ENCODE measurements at regions not wholly inside any gene's neighbourhood (a gene's known extent, or its start where the extent isn't known, plus 50 kb on each side); places are given as distances from the start of the nearest gene placed in this dataset.

DNA sequence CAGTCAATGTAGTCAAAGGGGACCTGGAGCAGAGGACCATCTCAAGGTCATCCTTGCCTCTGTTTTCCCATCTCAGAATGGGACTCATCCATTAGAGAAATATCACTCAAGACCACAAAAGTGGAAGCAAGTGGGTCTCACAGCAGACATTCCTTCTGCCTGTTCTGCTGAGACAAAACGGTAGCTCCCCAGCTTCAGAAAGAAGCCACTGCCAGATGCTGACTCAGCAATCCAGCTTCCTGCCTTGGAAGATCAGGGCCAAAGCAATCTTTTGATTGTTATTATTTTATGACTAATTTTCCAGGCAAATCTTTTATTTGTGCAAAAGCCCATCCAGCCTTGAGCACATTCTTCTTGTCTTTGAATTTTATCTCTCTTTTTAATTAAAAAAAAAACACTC, 86.8 kb downstream of the CCT6B start:
- DNase-seq (ENCODE audit: low spot score), result no peak

- DNase-seq (ENCODE audit: low spot score), result no peak
Measured at GRCh38 chr17:34872640-34873039, 88.6 kb downstream of the CCT6B start.

DNA sequence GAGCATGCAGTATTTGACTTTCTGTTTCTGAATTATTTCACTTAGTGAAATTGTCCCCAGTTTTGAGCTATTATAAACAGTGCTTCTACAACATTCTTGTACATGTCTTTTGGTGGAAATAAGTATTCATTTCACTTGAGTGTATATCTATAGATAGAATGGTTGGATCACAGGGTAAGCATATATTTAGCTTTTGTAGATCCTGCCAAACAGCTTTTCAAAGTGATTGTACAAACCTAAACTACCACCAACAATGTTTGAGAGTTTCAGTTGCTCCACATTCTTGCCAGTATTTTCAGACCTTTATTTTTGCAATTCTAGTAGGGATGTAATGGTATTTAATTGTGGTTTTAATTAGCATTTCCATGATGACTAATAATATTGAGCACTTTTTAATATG, 91.6 kb downstream of the CCT6B start:
- no peak for DNase-seq (ENCODE audit: low spot score)

DNA sequence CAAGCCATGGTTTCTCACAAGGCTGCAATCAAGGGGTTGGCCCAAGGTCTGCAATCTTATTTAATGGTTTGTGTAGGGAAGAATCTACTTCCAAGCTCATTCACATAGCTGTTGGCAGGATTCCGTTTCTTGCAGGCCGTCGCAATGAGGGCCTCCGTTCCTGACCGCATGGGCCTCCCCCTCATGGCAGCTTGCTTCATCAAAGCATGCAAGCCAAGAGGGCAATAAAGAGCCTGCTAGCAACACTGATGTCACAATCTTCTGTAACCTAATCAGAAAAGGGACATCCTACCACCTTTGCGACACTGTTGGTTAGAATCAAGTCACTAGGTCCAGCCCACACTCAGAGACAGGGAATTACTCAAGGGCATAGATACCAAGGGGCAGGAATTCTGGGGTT, 95.5 kb downstream of the CCT6B start:
- no peak for DNase-seq (ENCODE audit: low spot score)

GRCh38 chr17:34862384-34862783, 98.9 kb downstream of the CCT6B start:
- DNase-seq (ENCODE audit: low spot score), result no peak

- DNase-seq (ENCODE audit: low spot score), result no peak
Measured at GRCh38 chr17:34861864-34862263, 99.4 kb downstream of the CCT6B start.

DNA sequence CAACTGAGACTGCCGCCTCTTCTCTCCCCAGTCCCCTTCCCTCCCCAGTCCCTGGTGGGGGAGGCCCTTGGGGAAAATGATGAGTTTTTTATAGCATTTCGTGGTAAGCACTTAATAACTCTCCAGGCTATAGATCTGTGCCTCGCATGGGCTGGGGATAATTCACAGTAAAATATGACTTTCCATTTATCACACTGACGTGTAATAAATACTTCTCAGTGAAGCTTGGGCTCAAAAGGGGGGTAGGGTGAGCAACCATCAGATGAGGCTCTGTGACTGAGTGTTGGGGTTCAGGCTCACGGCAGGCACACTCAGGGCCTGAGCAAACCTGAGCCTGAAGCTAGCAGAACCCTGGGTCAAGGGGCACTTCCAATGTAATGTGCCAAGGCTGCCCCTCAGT, 101.6 kb downstream of the CCT6B start:
- DNase-seq (ENCODE audit: low spot score), result no peak

- DNase-seq (ENCODE audit: low spot score), result no peak
Measured at GRCh38 chr17:34858591-34859565, 102.4 kb downstream of the CCT6B start.

DNA sequence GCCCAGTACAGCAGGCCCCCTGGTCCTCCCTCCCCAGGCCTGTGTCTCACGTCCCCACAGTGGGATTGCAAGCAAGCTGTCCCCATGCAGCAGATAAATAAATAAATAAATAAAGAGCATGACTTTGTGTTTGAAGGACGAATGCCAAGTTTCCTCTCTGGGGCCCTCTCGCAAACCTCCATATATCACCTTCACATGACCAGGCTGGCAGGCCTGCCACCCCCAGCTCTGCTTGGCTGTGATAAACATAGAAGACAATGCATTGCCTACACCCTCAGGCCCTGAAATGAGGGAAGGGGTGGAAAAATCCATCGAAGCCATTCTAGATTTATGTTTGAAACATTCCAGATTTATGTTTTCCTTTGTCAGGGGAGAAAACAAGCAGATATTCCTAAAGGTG, 107.3 kb downstream of the CCT6B start:
- DNase-seq (ENCODE audit: low spot score), result no peak

GRCh38 chr17:34852614-34853013, 108.6 kb downstream of the CCT6B start:
- DNase-seq (ENCODE audit: low spot score), result no peak

- DNase-seq (ENCODE audit: low spot score), result no peak
Measured at GRCh38 chr17:34851961-34852540, 109.2 kb downstream of the CCT6B start.

DNA sequence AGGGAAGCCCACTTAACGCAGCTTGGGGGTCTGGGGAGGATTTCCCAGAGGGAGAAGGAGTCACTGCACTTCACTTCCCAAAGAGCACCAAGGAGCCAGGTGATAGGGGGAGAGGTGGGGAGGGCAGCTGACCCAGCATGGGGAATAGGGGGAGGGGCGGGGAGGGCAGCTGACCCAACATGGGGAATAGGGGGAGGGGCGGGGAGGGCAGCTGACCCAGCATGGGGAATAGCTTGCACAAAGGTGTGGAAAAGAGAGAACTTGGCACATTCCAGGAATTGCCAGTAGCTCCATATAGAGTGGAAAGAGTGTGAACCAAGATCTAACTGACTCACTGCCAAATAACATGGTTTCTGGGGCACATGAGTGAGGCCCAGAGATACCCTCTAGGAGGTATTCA, 110.3 kb downstream of the CCT6B start:
- no peak for DNase-seq (ENCODE audit: low spot score)

GRCh38 chr17:34850023-34850422, 111.2 kb downstream of the CCT6B start:
- DNase-seq (ENCODE audit: low spot score), result no peak

GRCh38 chr17:34847938-34848337, 113.3 kb downstream of the CCT6B start:
- DNase-seq (ENCODE audit: low spot score), result no peak

- no peak for DNase-seq (ENCODE audit: low spot score)
Measured at GRCh38 chr17:34845296-34845695, 116.0 kb downstream of the CCT6B start.

DNA sequence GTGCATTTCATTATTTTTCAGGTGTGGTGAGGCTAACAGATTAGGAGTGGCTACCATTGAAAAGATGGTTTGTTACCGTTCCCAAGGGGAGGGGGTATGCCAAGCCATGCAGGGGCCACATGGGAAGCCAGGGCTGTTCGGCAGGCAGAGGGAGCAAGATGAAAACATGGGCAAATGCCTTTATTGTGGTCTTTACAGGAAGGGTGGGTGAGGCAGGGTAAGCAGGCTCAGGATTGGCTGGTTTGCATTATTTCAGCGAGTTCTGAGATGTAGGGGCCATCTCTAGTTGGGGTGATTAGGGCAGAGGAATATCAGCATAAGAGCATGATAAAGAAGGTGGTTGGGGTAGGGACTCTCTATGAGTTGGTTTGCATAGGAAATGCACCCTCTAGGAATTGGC, 117.6 kb downstream of the CCT6B start:
- no peak for DNase-seq (ENCODE audit: low spot score)

DNA sequence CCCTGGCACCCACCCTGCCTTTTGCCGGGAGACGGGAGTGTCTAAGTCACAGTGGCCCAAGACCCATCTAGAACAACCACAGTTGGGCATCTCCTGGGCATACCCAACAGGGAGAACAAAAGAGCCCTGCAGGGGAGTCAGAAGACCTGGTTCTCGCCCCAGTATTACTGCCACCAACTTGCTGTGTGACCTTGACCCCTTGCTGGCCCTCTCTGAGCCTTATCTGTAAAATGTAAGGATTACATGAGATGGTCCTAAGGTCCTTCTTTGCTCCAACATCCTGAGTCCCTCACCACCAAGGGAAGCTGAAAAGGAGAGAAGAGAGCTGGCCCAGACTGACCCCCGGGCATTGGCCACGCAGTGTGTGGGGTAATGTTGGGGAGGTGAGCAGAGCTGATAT, 119.0 kb downstream of the CCT6B start:
- no peak for DNase-seq (ENCODE audit: low spot score)

DNA sequence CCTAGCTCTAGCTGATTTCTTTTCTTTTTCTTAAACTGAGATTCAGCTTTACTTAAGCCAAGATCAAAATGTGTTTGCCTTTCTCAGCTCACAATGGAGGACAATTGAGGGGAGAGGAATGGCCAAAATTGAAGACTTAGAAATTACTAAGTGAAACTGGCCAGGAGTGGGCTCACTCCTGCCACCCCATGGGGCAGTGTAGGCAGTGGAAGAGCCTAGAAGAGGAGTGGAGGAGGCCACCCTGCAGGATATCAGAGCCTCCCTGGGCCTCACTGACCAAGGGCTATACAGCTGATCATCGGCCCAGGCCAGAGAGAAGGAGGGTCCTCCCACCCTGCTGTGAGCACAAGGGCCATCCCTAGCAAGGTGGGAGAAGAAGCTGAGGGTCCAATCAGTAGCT, 119.8 kb downstream of the CCT6B start:
- no peak for DNase-seq (ENCODE audit: low spot score)

GRCh38 chr17:34840750-34841149, 120.5 kb downstream of the CCT6B start:
- no peak for DNase-seq (ENCODE audit: low spot score)

DNA sequence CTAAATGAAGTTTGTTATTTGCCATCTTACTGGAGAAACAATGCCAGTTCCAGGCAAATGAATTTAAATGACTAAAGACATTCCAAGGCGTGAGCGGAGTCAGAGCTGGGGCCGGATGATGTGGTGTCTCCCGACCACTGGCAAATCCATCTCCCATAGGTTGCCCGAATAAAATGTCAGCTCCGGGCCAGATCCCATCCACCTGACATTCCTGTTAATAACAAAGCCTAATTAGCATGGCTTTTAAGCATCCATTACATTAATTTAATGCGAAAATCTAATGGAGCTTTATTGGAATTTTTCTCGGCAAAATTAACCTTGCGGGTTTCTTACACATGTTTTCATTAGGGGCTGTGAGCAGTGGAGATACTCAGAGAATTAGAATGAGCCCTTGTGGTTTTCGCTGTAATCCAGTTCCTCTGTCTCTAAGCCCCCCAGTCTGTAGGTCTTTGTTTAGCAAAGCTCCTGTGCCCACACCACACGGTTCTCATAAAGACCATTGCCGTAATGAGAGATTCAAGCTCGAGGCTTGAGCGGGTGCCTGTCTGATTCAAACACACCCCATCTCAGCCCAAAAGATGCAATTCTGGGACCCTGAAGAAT, 123.3 kb downstream of the CCT6B start:
- no peak for DNase-seq (ENCODE audit: low spot score)

DNA sequence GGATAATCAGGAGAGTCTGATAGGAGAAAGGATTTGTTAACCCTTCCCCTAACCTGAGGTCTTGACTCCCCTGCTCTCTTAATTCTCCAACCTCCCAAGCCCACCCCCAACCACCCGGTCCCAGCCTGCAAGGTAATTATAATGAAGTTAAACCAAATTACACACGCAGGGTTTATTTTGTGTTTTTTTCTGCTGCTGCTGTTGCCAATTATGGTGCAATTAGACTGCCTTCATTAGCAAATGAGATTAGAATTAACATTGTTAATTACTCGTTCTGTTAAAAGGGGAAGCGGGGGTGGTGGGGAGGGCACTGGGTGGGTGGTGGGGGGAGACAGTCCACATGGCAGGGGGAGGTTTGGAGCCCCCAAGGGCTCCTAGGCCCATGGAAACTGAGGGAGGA, 128.9 kb downstream of the CCT6B start:
- no peak for DNase-seq (ENCODE audit: low spot score)

DNA sequence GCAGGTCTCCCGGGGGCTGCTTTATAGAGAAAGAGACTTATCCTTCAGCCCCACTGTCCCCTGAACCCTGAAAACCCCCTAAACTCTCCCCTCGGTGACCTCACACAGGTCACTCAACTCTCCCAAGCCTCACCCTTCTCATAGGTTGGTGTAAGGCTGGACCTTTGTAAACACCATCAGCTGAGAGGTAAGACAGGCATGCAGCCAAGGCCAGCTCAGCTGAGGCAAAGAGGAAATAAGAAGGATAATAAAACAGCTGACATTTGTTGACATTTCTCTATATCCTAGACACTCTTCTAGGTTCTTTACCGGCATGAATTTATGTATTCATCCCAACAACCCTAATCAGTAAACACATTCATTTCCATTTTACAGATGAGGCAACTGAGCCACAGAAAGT, 134.3 kb downstream of the CCT6B start:
- DNase-seq (ENCODE audit: low spot score), result no peak

GRCh38 chr17:34826332-34826731, 134.9 kb downstream of the CCT6B start:
- no peak for DNase-seq (ENCODE audit: low spot score)
